ENCODE measurements at regions not wholly inside any gene's neighbourhood (a gene's known extent, or its start where the extent isn't known, plus 50 kb on each side); places are given as distances from the start of the nearest gene placed in this dataset.
A peak's percentile ranks its signal among the peaks of the same experiment; 100 is the strongest.
"Not testable (repeated sequence)": the region's sequence is repeated elsewhere in the genome, so short reads cannot be mapped to it uniquely, and the experiment has no call there.

DNA sequence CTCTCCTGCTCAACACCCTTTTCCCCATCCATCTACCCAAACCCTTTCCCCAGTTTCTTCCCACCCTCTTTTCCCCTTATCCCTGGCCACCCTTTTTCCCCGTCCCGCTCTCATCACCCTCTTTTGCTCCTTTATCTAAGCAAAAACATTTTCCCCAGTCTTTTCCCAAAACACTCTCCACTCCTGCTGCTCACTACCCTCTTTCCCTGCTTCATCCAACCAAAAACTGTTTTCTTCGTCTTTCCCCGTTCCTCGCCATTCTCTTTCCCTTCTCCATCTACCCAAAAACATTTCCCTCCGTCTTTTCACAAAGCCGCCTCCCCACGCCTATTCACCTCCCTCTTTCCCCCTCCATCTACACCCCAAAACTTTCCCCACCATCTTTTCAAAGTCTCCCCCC is 80.9 kb upstream of the KCNJ18 start (continued):
- TF ChIP-seq, protein P1, sequence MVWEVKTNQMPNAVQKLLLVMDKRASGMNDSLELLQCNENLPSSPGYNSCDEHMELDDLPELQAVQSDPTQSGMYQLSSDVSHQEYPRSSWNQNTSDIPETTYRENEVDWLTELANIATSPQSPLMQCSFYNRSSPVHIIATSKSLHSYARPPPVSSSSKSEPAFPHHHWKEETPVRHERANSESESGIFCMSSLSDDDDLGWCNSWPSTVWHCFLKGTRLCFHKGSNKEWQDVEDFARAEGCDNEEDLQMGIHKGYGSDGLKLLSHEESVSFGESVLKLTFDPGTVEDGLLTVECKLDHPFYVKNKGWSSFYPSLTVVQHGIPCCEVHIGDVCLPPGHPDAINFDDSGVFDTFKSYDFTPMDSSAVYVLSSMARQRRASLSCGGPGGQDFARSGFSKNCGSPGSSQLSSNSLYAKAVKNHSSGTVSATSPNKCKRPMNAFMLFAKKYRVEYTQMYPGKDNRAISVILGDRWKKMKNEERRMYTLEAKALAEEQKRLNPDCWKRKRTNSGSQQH (CRISPR knock-in tag; IDR thresholded peaks at IDR 0.05), result 0 out of 2 replicates have a peak, but pooled peaks have one; percentile 57

DNA sequence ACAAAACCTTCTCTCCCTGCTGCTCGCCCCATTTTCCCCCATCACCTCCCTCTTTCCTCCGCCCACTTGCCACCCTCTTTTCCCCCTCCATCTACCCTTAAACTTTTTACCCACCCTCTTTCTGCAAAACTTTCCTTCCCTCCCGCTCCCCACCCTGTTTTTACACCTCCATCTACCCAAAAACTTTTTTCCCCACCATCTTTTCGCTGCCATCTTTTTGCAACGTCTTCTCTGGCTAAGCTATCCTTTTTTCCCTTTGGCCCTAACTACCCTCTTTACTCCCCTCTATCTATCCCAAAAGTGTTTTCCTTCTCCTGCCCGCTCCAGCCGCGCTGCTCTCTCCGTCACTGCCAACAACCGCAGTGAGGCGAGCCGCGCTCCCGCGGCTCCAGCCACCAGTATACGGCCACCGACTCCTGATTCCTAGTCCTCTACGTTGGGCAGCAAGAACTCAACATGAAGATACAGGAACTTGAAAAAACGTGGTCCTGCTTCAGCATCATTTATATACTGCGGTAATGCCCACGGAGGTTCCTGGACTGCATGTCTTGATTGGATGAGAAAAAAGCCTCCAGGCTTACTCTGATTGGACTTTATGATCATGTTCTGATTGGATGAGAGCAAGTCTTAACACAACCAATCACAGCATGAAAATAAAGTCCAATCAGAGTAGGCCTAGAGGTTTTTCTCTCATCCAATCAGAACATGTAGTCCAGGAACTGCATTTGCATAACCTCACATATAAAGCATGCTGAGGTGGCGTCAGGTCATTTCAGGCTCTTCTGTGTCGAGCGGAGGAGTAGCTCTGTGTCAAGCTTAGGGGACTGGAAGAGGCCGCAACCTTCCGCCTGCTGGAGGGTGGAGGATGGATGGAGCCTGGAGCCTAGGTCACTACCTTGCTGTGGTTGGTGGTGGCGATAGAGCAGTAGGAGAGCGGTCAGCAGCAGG is 79.9 kb upstream of the KCNJ18 start:
- Histone ChIP-seq H2AFZ (ENCODE audit: low read depth, low read length) (0 out of 2 replicates have a peak overlapping the region, but pooled peaks have one; percentile 45), H3K9ac (ENCODE audit: insufficient read depth in 1 of 2, low read depth in 2 of 2, low read length in 2 of 2) (peak overlapping the region; percentile 85 to 88), H3K4me2 (ENCODE audit: insufficient read depth, low read length) (peak overlapping the region; percentile 78), H3K27ac (ENCODE audit: extremely low read depth, low read depth, low read length) (peak overlapping the region; percentile 94), H3K79me2 (ENCODE audit: control insufficient read depth, insufficient read depth, low read length) (peaks cover 38% of the 10 kb centered on the region), H3K4me3 (peak overlapping the region; percentile 57)
- intact Hi-C loops (cut with micrococcal nuclease); BruUV-seq (replicated peaks); H3K4me1 ChIP-seq (replicated peaks in 1 of 2; ENCODE audit: control insufficient read depth in 2 of 2, insufficient read depth in 2 of 2, low read length in 2 of 2); H4K20me1 ChIP-seq (replicated peaks; ENCODE audit: control insufficient read depth, insufficient read depth, low read length); CTCF ChIA-PET (ENCODE audit: low intra/inter-chr PET ratio); H3K9me1 ChIP-seq (ENCODE audit: control insufficient read depth, insufficient read depth, low read length); H3K9me3 ChIP-seq (replicated peaks; ENCODE audit: control insufficient read depth, insufficient read depth, low read depth, low read length); FAIRE-seq; H3K27me3 ChIP-seq (ENCODE audit: control insufficient read depth in 2 of 2, insufficient read depth in 2 of 2, low read length in 2 of 2); H3K36me3 ChIP-seq (ENCODE audit: control insufficient read depth, insufficient read depth, low read length): not testable (repeated sequence)
- ATAC-seq (peak; percentile 88), DNase-seq (ENCODE audit: extremely low read depth in 1 of 4, low spot score in 3 of 4) (peak in 3 of 4 experiments; percentile 13 to 80 (median 20))
- 13% methylated on average over 20 of the region's 28 CpGs for WGBS (ENCODE audit: insufficient coverage, low coverage, missing lambda C conversion rate)
- in situ Hi-C loops (cut with MboI), result loop anchor here (5.0 kb wide), 1 partner anchor 475 kb away; no protein-coding TSS in a partner anchor
- POLR2A ChIA-PET, result interaction anchor here (0.8 to 1.2 kb wide), 2 partner anchors 19 to 68 kb away, joined by 3 to 4 read pairs; no protein-coding TSS in a partner anchor
- TF ChIP-seq GTF2A2 (tag; IDR thresholded peaks at IDR 0.05) (peak; percentile 83), POLR2A (conservative IDR thresholded peaks at IDR 0.05) (peak; percentile 93), NFYB (IDR thresholded peaks at IDR 0.05; ENCODE audit: extremely low read depth, insufficient read length) (peak; percentile 73), TAF1 (IDR thresholded peaks at IDR 0.05; ENCODE audit: control insufficient read depth, extremely low read depth, insufficient read depth, low read length, severe bottlenecking) (peak; percentile 72), GTF2F1 (IDR thresholded peaks at IDR 0.05; ENCODE audit: low read depth, low read length) (peak; percentile 81; the same call in 1 of the 2 replicates), CXXC5 (CRISPR knock-in tag; IDR thresholded peaks at IDR 0.05) (peak; percentile 93), SMAD1 (IDR thresholded peaks at IDR 0.05; ENCODE audit: low read depth, low read length, partially characterized antibody) (peak; percentile 61), POLR2G (IDR thresholded peaks at IDR 0.05; ENCODE audit: low read depth, low read length) (peak; percentile 78)
- TF ChIP-seq, protein P2, sequence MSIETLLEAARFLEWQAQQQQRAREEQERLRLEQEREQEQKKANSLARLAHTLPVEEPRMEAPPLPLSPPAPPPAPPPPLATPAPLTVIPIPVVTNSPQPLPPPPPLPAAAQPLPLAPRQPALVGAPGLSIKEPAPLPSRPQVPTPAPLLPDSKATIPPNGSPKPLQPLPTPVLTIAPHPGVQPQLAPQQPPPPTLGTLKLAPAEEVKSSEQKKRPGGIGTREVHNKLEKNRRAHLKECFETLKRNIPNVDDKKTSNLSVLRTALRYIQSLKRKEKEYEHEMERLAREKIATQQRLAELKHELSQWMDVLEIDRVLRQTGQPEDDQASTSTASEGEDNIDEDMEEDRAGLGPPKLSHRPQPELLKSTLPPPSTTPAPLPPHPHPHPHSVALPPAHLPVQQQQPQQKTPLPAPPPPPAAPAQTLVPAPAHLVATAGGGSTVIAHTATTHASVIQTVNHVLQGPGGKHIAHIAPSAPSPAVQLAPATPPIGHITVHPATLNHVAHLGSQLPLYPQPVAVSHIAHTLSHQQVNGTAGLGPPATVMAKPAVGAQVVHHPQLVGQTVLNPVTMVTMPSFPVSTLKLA (conservative IDR thresholded peaks at IDR 0.05), result peak; percentile 15 to 33; a peak in 1 of 4 replicates
- TF ChIP-seq, protein P3, sequence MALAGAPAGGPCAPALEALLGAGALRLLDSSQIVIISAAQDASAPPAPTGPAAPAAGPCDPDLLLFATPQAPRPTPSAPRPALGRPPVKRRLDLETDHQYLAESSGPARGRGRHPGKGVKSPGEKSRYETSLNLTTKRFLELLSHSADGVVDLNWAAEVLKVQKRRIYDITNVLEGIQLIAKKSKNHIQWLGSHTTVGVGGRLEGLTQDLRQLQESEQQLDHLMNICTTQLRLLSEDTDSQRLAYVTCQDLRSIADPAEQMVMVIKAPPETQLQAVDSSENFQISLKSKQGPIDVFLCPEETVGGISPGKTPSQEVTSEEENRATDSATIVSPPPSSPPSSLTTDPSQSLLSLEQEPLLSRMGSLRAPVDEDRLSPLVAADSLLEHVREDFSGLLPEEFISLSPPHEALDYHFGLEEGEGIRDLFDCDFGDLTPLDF (CRISPR knock-in tag; IDR thresholded peaks at IDR 0.05), result 0 out of 2 replicates have a peak, but pooled peaks have one; percentile 22
- TF ChIP-seq, protein P4, sequence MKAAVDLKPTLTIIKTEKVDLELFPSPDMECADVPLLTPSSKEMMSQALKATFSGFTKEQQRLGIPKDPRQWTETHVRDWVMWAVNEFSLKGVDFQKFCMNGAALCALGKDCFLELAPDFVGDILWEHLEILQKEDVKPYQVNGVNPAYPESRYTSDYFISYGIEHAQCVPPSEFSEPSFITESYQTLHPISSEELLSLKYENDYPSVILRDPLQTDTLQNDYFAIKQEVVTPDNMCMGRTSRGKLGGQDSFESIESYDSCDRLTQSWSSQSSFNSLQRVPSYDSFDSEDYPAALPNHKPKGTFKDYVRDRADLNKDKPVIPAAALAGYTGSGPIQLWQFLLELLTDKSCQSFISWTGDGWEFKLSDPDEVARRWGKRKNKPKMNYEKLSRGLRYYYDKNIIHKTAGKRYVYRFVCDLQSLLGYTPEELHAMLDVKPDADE (conservative IDR thresholded peaks at IDR 0.05; ENCODE audit: control insufficient read depth, low read depth, low read length), result 0 out of 2 replicates have a peak, but pooled peaks have one; percentile 34
